Loucy (cell line): ENCODE measurements at regions not wholly inside any gene's neighbourhood (a gene's known extent, or its start where the extent isn't known, plus 50 kb on each side); places are given as distances from the start of the nearest gene placed in this dataset.
A peak's percentile ranks its signal among the peaks of the same experiment; 100 is the strongest.

Experiments used
- H2AFZ ChIP-seq: fragments of 200-600 bp; sonication (generic); 2 replicates; pipeline ENCODE4 v1.6.0; 2016; ENCODE audit warnings: antibody characterized with exemption, mild to moderate bottlenecking, low read length, moderate library complexity
- H3F3A ChIP-seq: fragments of 200-600 bp; 2 replicates; pipeline ENCODE4 v1.6.0; 2016; ENCODE audit warnings: antibody characterized with exemption, low read depth, mild to moderate bottlenecking
- H3K27me3 ChIP-seq: fragments of 200-600 bp; sonication (generic); 2 replicates; pipeline ENCODE4 v1.6.1; 2014; ENCODE audit warnings: low read length, mild to moderate bottlenecking; ENCODE audit not compliant: insufficient read depth, poor library complexity, severe bottlenecking
- H3K36me3 ChIP-seq: fragments of 200-600 bp; sonication (generic); 2 replicates; pipeline ENCODE4 v1.6.1; 2016; ENCODE audit warnings: low read length; ENCODE audit not compliant: insufficient read depth
- H3K4me1 ChIP-seq: fragments of 200-600 bp; sonication (generic); 2 replicates; pipeline ENCODE4 v1.5.1; 2014; ENCODE audit warnings: low read length, mild to moderate bottlenecking; ENCODE audit not compliant: insufficient read depth, poor library complexity, severe bottlenecking
- H3K4me2 ChIP-seq: fragments of 200-600 bp; sonication (generic); 2 replicates; pipeline ENCODE4 v1.6.0; 2014; ENCODE audit warnings: antibody characterized with exemption, low read length, low read depth, mild to moderate bottlenecking; ENCODE audit not compliant: poor library complexity, severe bottlenecking
- H3K4me3 ChIP-seq: fragments of 200-600 bp; sonication (generic); 2 replicates; pipeline ENCODE4 v1.5.1; 2014; ENCODE audit warnings: low read length, mild to moderate bottlenecking, mixed read lengths; ENCODE audit not compliant: poor library complexity, severe bottlenecking
- H3K79me2 ChIP-seq: fragments of 200-600 bp; sonication (generic); 2 replicates; pipeline ENCODE4 v1.6.1; 2014; ENCODE audit warnings: low read length; ENCODE audit not compliant: insufficient read depth
- H3K9ac ChIP-seq: fragments of 200-600 bp; sonication (generic); 2 replicates; pipeline ENCODE4 v1.6.0; 2014; ENCODE audit warnings: mild to moderate bottlenecking, low read depth, low read length, moderate library complexity; ENCODE audit not compliant: poor library complexity, severe bottlenecking
- H3K9me2 ChIP-seq: fragments of 200-600 bp; sonication (generic); replicated peaks from 2 replicates; pipeline ENCODE4 v1.6.1; 2016; ENCODE audit warnings: low read depth, low read length, mixed read lengths
- H3K9me3 ChIP-seq: fragments of 200-600 bp; sonication (generic); 2 replicates; pipeline ENCODE4 v1.6.1; 2014; ENCODE audit warnings: mild to moderate bottlenecking, antibody characterized with exemption, low read length, low read depth; ENCODE audit not compliant: insufficient read depth
- H4K20me1 ChIP-seq: fragments of 200-600 bp; sonication (generic); 2 replicates; pipeline ENCODE4 v1.6.0; 2014; ENCODE audit warnings: antibody characterized with exemption, low read length, mild to moderate bottlenecking; ENCODE audit not compliant: insufficient read depth, poor library complexity, severe bottlenecking
- EZH2phosphoT487 ChIP-seq: fragments of 200-600 bp; IDR thresholded peaks from 2 replicates; pipeline ENCODE4 v1.6.1; 2018; ENCODE audit warnings: antibody characterized with exemption, mild to moderate bottlenecking, moderate library complexity, borderline replicate concordance
- TF ChIP-seq, protein P1 (sequence below): fragments of 200-600 bp; sonication (generic); conservative IDR thresholded peaks from 2 replicates; pipeline ENCODE4 v1.5.1; 2014; ENCODE audit warnings: mild to moderate bottlenecking, antibody characterized with exemption, low read length

GRCh38 chr3:168585544-168585943 lies 489.8 kb upstream of the GOLIM4 start:
- H3K4me3 ChIP-seq: no peak overlapping the region
- H3K79me2 ChIP-seq: no peaks in the 10 kb centered on the region
- no peak overlapping the region for H3K9ac ChIP-seq
- no peaks in the 10 kb centered on the region for H3F3A ChIP-seq
- no peaks in the 10 kb centered on the region for H4K20me1 ChIP-seq
- peak overlapping the region; percentile 8; the same call in 1 of the 2 replicates for H2AFZ ChIP-seq
- no peak overlapping the region for H3K4me2 ChIP-seq
- H3K36me3 ChIP-seq: no peaks in the 10 kb centered on the region
- no peaks in the 10 kb centered on the region for H3K9me3 ChIP-seq
- H3K27me3 ChIP-seq: no peaks in the 10 kb centered on the region
- H3K4me1 ChIP-seq: peaks cover 6% of the 10 kb centered on the region
- no peaks in the 10 kb centered on the region for H3K9me2 ChIP-seq
- TF ChIP-seq, protein P1, sequence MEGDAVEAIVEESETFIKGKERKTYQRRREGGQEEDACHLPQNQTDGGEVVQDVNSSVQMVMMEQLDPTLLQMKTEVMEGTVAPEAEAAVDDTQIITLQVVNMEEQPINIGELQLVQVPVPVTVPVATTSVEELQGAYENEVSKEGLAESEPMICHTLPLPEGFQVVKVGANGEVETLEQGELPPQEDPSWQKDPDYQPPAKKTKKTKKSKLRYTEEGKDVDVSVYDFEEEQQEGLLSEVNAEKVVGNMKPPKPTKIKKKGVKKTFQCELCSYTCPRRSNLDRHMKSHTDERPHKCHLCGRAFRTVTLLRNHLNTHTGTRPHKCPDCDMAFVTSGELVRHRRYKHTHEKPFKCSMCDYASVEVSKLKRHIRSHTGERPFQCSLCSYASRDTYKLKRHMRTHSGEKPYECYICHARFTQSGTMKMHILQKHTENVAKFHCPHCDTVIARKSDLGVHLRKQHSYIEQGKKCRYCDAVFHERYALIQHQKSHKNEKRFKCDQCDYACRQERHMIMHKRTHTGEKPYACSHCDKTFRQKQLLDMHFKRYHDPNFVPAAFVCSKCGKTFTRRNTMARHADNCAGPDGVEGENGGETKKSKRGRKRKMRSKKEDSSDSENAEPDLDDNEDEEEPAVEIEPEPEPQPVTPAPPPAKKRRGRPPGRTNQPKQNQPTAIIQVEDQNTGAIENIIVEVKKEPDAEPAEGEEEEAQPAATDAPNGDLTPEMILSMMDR: no peak
- no peak for TF ChIP-seq EZH2phosphoT487

DNA sequence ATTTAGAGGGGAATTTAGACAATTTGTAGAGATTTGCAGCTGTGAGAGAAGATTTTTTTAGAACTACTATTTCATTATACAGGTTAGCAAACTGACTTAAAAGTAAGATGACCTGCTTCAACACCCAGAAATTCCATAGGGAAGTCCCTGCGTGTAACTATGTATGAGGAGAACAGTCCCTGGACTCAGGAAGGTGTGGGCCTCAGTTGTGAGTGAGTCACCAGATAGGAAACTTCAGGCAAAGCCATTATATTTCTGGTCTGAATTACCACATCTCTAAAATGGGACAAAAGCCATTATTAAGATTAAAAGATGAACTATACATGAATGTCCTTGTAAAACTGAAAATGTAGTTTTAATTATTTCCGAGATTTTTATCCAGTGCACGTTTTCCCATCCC lies 488.3 kb upstream of the GOLIM4 start:
- no peak overlapping the region for H2AFZ ChIP-seq
- no peak overlapping the region for H3K4me2 ChIP-seq
- TF ChIP-seq, protein P1: no peak
- H4K20me1 ChIP-seq: no peaks in the 10 kb centered on the region
- H3K36me3 ChIP-seq: no peaks in the 10 kb centered on the region
- no peaks in the 10 kb centered on the region for H3K9me2 ChIP-seq
- H3K9me3 ChIP-seq: no peaks in the 10 kb centered on the region
- no peaks in the 10 kb centered on the region for H3K79me2 ChIP-seq
- H3K27me3 ChIP-seq: no peaks in the 10 kb centered on the region
- H3K4me3 ChIP-seq: no peak overlapping the region
- H3K4me1 ChIP-seq: peaks cover 6% of the 10 kb centered on the region
- H3F3A ChIP-seq: no peaks in the 10 kb centered on the region
- H3K9ac ChIP-seq: no peak overlapping the region

- Histone ChIP-seq H3K4me3 (no peak overlapping the region), H3K4me1 (peaks cover 6% of the 10 kb centered on the region), H4K20me1 (no peaks in the 10 kb centered on the region), H3K27me3 (no peaks in the 10 kb centered on the region), H3K9me3 (no peaks in the 10 kb centered on the region), H3K36me3 (no peaks in the 10 kb centered on the region), H3K9ac (no peak overlapping the region), H3K9me2 (no peaks in the 10 kb centered on the region), H3K4me2 (no peak overlapping the region), H2AFZ (no peak overlapping the region), H3F3A (no peaks in the 10 kb centered on the region), H3K79me2 (no peaks in the 10 kb centered on the region)
- no peak for TF ChIP-seq EZH2phosphoT487
- TF ChIP-seq, protein P1: no peak
Measured at GRCh38 chr3:168582503-168582902, 486.8 kb upstream of the GOLIM4 start.
